ENCODE measurements at regions not wholly inside any gene's neighbourhood (a gene's known extent, or its start where the extent isn't known, plus 50 kb on each side); places are given as distances from the start of the nearest gene placed in this dataset.

- no peak for DNase-seq
These were observed 379.9 kb downstream of the LPIN1 start for GRCh38 chr2:12126318-12126717.

GRCh38 chr2:12127638-12128037 is 381.2 kb downstream of the LPIN1 start:
- DNase-seq, result no peak

- no peak for DNase-seq
These were observed 385.5 kb downstream of the LPIN1 start for GRCh38 chr2:12131975-12132374.

- no peak for DNase-seq
These were observed 395.3 kb downstream of the LPIN1 start for GRCh38 chr2:12141618-12142258.

GRCh38 chr2:12151716-12152115 is 405.3 kb downstream of the LPIN1 start:
- no peak for DNase-seq

GRCh38 chr2:12152888-12153287 is 406.5 kb downstream of the LPIN1 start:
- DNase-seq, result no peak

- no peak for DNase-seq
These were observed 409.0 kb downstream of the LPIN1 start for GRCh38 chr2:12155303-12156051.

GRCh38 chr2:12156349-12156748 is 409.9 kb downstream of the LPIN1 start:
- DNase-seq, result no peak

GRCh38 chr2:12161085-12161484 is 414.7 kb downstream of the LPIN1 start:
- DNase-seq, result no peak

- no peak for DNase-seq
These were observed 416.1 kb downstream of the LPIN1 start for GRCh38 chr2:12162269-12163247.

GRCh38 chr2:12163866-12164265 is 417.4 kb downstream of the LPIN1 start:
- DNase-seq, result no peak

GRCh38 chr2:12164689-12165088 is 418.3 kb downstream of the LPIN1 start:
- DNase-seq, result no peak

GRCh38 chr2:12167525-12168317 is 421.3 kb downstream of the LPIN1 start:
- no peak for DNase-seq

- DNase-seq, result no peak
These were observed 421.9 kb downstream of the LPIN1 start for GRCh38 chr2:12168354-12168753.

- no peak for DNase-seq
These were observed 422.5 kb downstream of the LPIN1 start for GRCh38 chr2:12168791-12169388.

- no peak for DNase-seq
These were observed 423.3 kb downstream of the LPIN1 start for GRCh38 chr2:12169721-12170120.

- no peak for DNase-seq
These were observed 423.7 kb downstream of the LPIN1 start for GRCh38 chr2:12170121-12170520.

- no peak for DNase-seq
These were observed 427.0 kb downstream of the LPIN1 start for GRCh38 chr2:12173271-12173942.

GRCh38 chr2:12173943-12174340 is 427.5 kb downstream of the LPIN1 start:
- no peak for DNase-seq

- no peak for DNase-seq
These were observed 428.9 kb downstream of the LPIN1 start for GRCh38 chr2:12175323-12175722.

- no peak for DNase-seq
These were observed 430.4 kb downstream of the LPIN1 start for GRCh38 chr2:12176623-12177454.

Measured in stimulated activated CD4-positive, alpha-beta T cell treated with anti-CD3 and anti-CD28 coated beads, Interleukin-12 subunit alpha, Interleukin-12 subunit beta, amount 100 ng/mL, for 4 hours (primary cell).